ENCODE measurements at regions not wholly inside any gene's neighbourhood (a gene's known extent, or its start where the extent isn't known, plus 50 kb on each side); places are given as distances from the start of the nearest gene placed in this dataset.

GRCh38 chrX:151476604-151477303 lies 79.7 kb downstream of the VMA21 start:
- no peak for DNase-seq (ENCODE audit: low read depth)

GRCh38 chrX:151478058-151478457 lies 81.1 kb downstream of the VMA21 start:
- no peak for DNase-seq (ENCODE audit: low read depth)

GRCh38 chrX:151488677-151489076 lies 74.8 kb upstream of the PASD1 start:
- no peak for DNase-seq (ENCODE audit: low read depth)

DNA sequence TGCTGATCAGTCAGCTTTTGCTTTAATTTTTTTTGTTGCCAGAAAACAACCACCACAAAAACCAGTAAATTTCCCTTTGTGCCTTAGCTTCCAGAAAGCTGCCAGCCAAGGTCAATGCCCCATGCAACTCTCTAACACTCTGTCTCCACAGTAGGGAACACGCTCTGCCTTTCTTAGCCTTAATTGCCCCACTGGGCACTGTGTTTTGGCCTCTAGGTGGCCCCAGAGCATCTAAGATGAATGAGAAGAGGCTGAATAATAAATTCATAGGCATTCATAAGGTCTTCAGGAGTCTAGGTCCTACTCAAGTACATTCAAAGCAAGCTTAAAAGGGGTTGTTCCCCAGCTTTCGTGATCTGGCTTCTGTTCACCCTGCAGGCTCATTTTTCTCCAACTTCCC lies 57.7 kb upstream of the PASD1 start:
- peak; percentile 2 for DNase-seq (ENCODE audit: low read depth)

DNA sequence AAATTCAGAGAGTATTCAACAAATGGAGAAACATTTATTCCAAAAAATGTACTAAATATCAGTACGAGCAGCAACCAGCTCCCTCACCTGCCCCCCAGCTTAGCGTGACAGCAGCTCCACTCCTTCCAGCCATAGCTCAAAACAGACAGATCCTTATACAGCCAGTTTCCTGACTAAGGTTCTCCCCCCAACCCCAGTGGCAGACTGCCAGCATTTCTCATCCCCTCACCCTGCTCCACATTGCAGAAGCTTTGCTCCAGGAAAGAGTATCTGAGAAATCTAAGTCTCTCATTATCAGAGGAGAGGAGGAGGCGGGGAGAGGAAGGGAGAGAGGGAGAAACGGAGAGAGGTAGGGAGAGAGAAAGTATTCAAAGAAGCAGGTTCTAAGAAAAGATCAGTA lies 53.3 kb upstream of the PASD1 start:
- DNase-seq (ENCODE audit: low read depth) = no peak

GRCh38 chrX:151513472-151513871 lies 50.0 kb upstream of the PASD1 start:
- no peak for DNase-seq (ENCODE audit: low read depth)
